ENCODE measurements at regions not wholly inside any gene's neighbourhood (a gene's known extent, or its start where the extent isn't known, plus 50 kb on each side); places are given as distances from the start of the nearest gene placed in this dataset.

GRCh38 chr2:53067533-53067932 is 700.1 kb upstream of the CHAC2 start:
- no peak for DNase-seq
- H3K9me3 ChIP-seq = no peaks in the 10 kb centered on the region
- no peak for TF ChIP-seq CTCF (IDR thresholded peaks at IDR 0.05)
- TF ChIP-seq POLR2A (IDR thresholded peaks at IDR 0.05) = no peak
- H3K27me3 ChIP-seq = no peaks in the 10 kb centered on the region
- H3K27ac ChIP-seq = no peak overlapping the region
- H3K4me1 ChIP-seq = no peaks in the 10 kb centered on the region
- no peak overlapping the region for H3K4me3 ChIP-seq
- no peaks in the 10 kb centered on the region for H3K36me3 ChIP-seq
- intact Hi-C loops (cut with DNase I; ENCODE audit: low total_unique reads) = no loop called here

GRCh38 chr2:53067056-53067455 is 700.5 kb upstream of the CHAC2 start:
- Histone ChIP-seq H3K4me1 (no peaks in the 10 kb centered on the region), H3K27ac (no peak overlapping the region), H3K4me3 (no peak overlapping the region), H3K27me3 (no peaks in the 10 kb centered on the region), H3K36me3 (no peaks in the 10 kb centered on the region), H3K9me3 (no peaks in the 10 kb centered on the region)
- no peak for DNase-seq
- intact Hi-C loops (cut with DNase I; ENCODE audit: low total_unique reads) = no loop called here
- TF ChIP-seq POLR2A (IDR thresholded peaks at IDR 0.05) (no peak), CTCF (IDR thresholded peaks at IDR 0.05) (no peak)

GRCh38 chr2:53064154-53064553 is 703.5 kb upstream of the CHAC2 start:
- no peaks in the 10 kb centered on the region for H3K27me3 ChIP-seq
- intact Hi-C loops (cut with DNase I; ENCODE audit: low total_unique reads) = no loop called here
- DNase-seq = no peak
- no peaks in the 10 kb centered on the region for H3K9me3 ChIP-seq
- H3K4me1 ChIP-seq = no peaks in the 10 kb centered on the region
- no peak overlapping the region for H3K4me3 ChIP-seq
- H3K27ac ChIP-seq = no peak overlapping the region
- no peak for TF ChIP-seq POLR2A (IDR thresholded peaks at IDR 0.05)
- TF ChIP-seq CTCF (IDR thresholded peaks at IDR 0.05) = no peak
- no peaks in the 10 kb centered on the region for H3K36me3 ChIP-seq

- no peak overlapping the region for H3K27ac ChIP-seq
- H3K4me1 ChIP-seq = no peaks in the 10 kb centered on the region
- DNase-seq = no peak
- intact Hi-C loops (cut with DNase I; ENCODE audit: low total_unique reads) = no loop called here
- no peaks in the 10 kb centered on the region for H3K27me3 ChIP-seq
- H3K9me3 ChIP-seq = no peaks in the 10 kb centered on the region
- no peaks in the 10 kb centered on the region for H3K36me3 ChIP-seq
- TF ChIP-seq POLR2A (IDR thresholded peaks at IDR 0.05) (no peak), CTCF (IDR thresholded peaks at IDR 0.05) (no peak)
- no peak overlapping the region for H3K4me3 ChIP-seq
These were observed 709.1 kb upstream of the CHAC2 start for GRCh38 chr2:53058526-53058925.

GRCh38 chr2:53053937-53054336 is 713.7 kb upstream of the CHAC2 start:
- intact Hi-C loops (cut with DNase I; ENCODE audit: low total_unique reads) = no loop called here
- no peaks in the 10 kb centered on the region for H3K4me1 ChIP-seq
- no peak overlapping the region for H3K4me3 ChIP-seq
- no peak for TF ChIP-seq CTCF (IDR thresholded peaks at IDR 0.05)
- TF ChIP-seq POLR2A (IDR thresholded peaks at IDR 0.05) = no peak
- H3K36me3 ChIP-seq = no peaks in the 10 kb centered on the region
- H3K27me3 ChIP-seq = no peaks in the 10 kb centered on the region
- DNase-seq = no peak
- no peaks in the 10 kb centered on the region for H3K9me3 ChIP-seq
- H3K27ac ChIP-seq = no peak overlapping the region
